Body of pancreas (tissue), 4 donors: ENCODE measurements at regions not wholly inside any gene's neighbourhood (a gene's known extent, or its start where the extent isn't known, plus 50 kb on each side); places are given as distances from the start of the nearest gene placed in this dataset.

ENCODE experiments used
- POLR2A ChIP-seq, 3 donors: fragments of 450-650 bp; IDR thresholded peaks; one replicate each; pipeline ENCODE4 v1.6.1; 2016; ENCODE audit warnings: antibody characterized with exemption in 3 of 3, mild to moderate bottlenecking in 2 of 3
- TF ChIP-seq, protein P1 (sequence below), 7 experiments: fragments of 450-650 bp in 4 of 7; fragments of 200-600 bp in 3 of 7; sonication (generic) in 3 of 7; IDR thresholded peaks; one replicate each; pipeline ENCODE4 v1.5.1; 2016 to 2019; ENCODE audit warnings: antibody characterized with exemption in 7 of 7

DNA sequence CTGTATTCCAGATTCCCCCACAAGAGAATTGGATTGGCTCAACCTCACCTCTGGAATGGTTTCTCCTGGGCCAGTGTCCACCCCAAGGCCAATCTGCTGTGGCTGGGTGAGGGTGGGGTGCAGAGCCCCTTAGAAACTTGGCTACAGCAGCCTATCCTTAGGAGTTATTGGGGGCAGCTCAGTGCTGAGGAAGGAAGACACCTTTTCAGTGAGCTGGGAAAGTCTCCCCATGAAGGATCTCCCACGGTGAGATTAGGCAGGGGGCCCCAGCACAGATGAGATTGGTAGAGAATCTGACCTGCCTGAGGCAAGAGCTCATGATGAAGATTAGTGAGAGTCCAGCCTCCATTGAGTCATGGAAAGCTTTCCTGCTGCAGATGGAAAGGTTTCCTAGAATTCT is 78.4 kb downstream of the CCDC185 start:
- TF ChIP-seq POLR2A (IDR thresholded peaks at IDR 0.05), result no peak
- TF ChIP-seq, protein P1, sequence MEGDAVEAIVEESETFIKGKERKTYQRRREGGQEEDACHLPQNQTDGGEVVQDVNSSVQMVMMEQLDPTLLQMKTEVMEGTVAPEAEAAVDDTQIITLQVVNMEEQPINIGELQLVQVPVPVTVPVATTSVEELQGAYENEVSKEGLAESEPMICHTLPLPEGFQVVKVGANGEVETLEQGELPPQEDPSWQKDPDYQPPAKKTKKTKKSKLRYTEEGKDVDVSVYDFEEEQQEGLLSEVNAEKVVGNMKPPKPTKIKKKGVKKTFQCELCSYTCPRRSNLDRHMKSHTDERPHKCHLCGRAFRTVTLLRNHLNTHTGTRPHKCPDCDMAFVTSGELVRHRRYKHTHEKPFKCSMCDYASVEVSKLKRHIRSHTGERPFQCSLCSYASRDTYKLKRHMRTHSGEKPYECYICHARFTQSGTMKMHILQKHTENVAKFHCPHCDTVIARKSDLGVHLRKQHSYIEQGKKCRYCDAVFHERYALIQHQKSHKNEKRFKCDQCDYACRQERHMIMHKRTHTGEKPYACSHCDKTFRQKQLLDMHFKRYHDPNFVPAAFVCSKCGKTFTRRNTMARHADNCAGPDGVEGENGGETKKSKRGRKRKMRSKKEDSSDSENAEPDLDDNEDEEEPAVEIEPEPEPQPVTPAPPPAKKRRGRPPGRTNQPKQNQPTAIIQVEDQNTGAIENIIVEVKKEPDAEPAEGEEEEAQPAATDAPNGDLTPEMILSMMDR (IDR thresholded peaks at IDR 0.05), result no peak
